Activated CD4-positive, alpha-beta T cell treated with anti-CD3 and anti-CD28 coated beads, Interleukin-2, amount 50 U/mL, for 48 hours (primary cell): ENCODE measurements at regions not wholly inside any gene's neighbourhood (a gene's known extent, or its start where the extent isn't known, plus 50 kb on each side); places are given as distances from the start of the nearest gene placed in this dataset.
"Not testable (repeated sequence)": the region's sequence is repeated elsewhere in the genome, so short reads cannot be mapped to it uniquely, and the experiment has no call there.

Experiments
- DNase-seq, 2 experiments: peaks; one replicate each; pipeline ENCODE4 v3.0.0-alpha.2; 2020

DNA sequence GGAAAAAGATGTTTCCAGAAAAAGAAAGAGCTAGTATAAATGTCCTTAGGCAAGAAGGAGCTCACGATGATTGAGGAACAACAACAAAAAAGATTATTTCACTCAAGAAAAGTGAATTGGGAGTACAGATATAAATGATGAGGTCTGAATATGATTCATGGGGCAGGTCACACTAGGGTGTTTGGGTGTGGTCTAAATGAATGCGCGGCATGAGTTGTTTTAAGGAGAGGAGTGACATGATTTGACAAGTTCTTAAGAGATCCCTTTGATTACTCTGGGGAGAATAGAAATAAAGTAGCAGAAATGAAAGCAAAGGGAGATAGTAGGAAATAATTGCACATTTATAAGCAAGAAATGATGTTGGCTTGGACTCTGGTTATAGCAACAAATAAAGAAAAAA, 59.3 kb downstream of the NUTM2D start:
- not testable (repeated sequence) for DNase-seq

DNA sequence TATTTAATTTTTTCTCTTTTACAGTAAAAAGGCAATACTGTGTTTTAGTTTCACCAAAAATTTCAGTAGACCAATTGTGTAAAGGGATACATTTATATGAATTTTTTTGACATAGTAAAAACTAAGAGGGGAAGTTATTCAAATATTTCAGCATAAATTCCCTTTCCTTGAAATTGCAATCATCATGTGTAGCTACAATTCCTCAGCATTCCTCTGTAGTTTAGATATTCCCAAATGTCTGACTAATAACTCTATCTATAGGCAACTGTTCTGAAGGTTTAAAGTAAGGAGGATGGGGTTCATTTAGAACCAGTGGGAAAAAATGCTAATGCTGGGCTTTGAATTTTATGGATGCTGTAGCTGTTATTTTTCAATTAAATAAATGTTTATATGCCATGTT, 65.1 kb downstream of the NUTM2D start:
- DNase-seq, result not testable (repeated sequence)

DNA sequence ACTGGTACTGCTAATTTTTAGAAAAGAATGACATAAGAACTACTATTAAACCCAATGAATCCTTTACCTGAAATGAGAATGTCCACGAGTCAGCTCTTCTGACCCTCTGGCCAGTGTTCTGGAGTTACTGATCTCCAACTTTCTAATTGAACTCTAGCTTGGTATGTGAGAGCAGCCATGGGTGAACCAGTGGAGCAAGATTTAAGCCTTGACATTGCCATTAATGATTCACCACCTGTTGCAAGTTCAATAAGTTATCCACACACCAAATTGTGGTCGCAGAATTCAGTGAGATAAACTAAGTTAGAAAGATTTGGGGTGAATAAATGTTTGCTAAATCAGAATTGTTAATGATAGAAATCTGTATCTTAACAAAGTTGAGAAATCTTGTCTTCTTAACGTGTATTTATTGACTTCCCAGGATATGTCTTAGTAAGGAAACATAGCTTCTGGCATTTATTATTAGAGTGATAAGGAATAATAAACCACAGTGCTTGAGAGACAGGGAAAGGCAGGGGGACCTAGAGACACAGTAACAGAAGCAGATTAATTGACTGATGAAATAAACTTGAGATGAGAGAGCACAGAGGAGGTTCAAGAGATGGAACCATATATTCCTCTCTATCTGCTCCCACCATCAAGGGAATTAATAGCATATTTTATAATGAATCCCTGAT, 67.3 kb downstream of the NUTM2D start:
- DNase-seq, result not testable (repeated sequence)

DNA sequence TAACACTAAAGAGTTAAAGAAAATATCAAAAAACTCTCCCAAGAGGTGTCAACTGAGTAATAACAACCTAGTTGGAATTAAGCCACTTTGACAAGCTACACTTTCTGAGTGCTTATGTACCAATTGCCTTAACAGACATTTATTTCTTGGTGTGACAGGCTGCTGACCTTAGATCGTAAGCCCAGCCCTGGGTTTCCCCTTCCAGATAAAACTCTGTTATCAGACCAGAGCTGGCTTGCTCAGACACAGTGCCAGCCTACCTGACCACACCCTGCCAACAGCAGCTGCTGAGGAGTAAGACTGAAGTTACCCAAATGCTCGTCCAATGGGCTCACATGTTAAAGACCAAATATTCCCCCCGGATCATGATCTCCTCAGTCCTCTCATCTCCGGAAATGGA, 70.9 kb upstream of the MINPP1 start:
- DNase-seq, result not testable (repeated sequence)

DNA sequence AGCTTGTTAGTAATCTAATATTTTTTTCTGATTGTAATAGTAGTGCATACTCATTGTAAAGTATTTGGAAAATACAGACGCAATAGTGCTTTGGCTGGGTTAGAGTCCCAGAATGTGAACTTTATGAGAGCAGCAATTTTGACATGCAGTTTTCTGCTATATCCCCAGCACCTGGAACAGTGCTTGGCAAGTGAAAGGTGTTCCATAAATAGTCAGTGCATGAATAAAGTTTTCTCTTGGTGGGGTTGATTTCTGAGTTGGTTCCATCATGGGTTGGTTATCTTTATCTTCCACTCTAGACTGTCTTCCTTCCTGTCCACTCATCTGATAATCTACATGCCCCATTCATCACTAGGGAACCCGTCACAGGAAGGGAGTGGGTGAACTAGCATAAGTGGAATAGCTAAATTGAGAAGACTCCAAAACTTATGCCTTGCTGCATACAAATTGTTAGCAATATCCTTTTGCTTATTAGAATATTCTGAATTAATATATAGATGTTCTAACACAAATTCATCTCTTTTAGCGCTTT, 69.3 kb upstream of the MINPP1 start:
- DNase-seq, result not testable (repeated sequence)

DNA sequence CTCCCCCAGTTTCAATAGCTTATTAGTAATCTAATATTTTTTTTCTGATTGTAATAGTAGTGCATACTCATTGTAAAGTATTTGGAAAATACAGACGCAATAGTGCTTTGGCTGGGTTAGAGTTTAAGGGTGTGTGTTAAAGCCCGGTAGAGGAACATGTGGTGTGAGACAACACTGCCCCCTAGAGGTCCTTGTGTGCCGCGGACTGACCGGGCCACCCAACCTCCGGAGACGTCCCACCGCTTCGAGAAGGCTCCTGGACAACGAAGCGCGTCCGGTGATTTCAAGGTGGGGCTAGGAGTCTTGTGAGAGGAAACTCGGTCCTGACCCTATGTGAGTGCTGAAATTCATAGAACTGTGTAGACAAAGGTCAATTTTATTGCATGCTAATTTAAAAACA, 68.6 kb upstream of the MINPP1 start:
- DNase-seq, result peak; percentile 2 to 10

DNA sequence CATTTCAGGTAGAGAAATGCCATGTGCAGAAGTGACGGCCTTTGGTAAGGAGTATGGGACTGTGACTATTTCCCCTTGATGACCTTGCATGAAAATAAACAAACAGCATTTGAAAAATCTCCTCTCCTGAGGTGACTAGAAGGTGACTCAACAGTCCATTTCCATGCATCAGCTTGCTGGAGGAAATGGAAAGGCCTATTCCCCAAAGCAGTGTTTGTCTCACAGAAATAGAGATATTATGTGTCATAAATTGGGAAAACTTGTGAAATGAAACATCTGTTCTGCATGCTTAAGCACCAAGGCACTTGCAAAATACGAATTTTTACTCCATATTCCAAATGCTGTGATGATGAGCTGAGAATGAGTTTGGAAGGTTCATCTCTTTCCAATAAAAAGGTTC, 67.2 kb upstream of the MINPP1 start:
- DNase-seq, result not testable (repeated sequence)
